MG63 (cell line): ENCODE measurements at regions not wholly inside any gene's neighbourhood (a gene's known extent, or its start where the extent isn't known, plus 50 kb on each side); places are given as distances from the start of the nearest gene placed in this dataset.
A peak's percentile ranks its signal among the peaks of the same experiment; 100 is the strongest.
"Not testable (repeated sequence)": the region's sequence is repeated elsewhere in the genome, so short reads cannot be mapped to it uniquely, and the experiment has no call there.

Source experiments
- DNase-seq: peaks from one replicate; pipeline ENCODE4 v3.0.0-alpha.2; 2020
- H3K27me3 ChIP-seq: fragments of 250-450 bp; sonication (Bioruptor Pico); 2 replicates; pipeline ENCODE4 v1.5.1; 2020; ENCODE audit warnings: mild to moderate bottlenecking, moderate library complexity
- H3K36me3 ChIP-seq: fragments of 250-450 bp; sonication (Bioruptor Pico); 2 replicates; pipeline ENCODE4 v1.5.1; 2020; ENCODE audit warnings: mild to moderate bottlenecking, moderate library complexity
- H3K4me3 ChIP-seq: fragments of 250-450 bp; sonication (Bioruptor Pico); 2 replicates; pipeline ENCODE4 v1.5.1; 2020; ENCODE audit warnings: mild to moderate bottlenecking, moderate library complexity
- H3K9me3 ChIP-seq: fragments of 250-450 bp; sonication (Bioruptor Pico); 2 replicates; pipeline ENCODE4 v1.5.1; 2020; ENCODE audit warnings: mild to moderate bottlenecking, moderate library complexity

DNA sequence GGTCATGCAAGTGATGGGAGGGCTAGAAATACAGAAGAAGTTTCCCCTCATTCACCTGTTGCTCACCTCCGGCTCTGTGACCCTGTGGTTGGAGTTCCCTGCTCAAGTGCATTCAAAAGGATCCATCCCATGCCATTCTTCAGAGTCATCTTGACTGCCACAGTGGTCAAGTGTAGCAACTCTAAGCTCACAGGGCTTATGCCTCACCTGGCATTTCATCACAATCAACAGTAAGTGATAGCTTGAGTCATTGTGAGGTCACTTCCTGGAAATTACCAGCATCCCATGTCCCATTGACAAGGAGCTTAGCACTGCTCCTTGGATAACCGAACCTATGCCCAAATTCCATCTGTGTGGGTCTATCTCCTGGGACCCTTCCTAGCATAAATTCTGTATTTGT is 55.6 kb downstream of the OR4C45 start:
- no peaks in the 10 kb centered on the region for H3K9me3 ChIP-seq
- H3K27me3 ChIP-seq, result no peaks in the 10 kb centered on the region
- H3K36me3 ChIP-seq, result no peaks in the 10 kb centered on the region
- no peak for DNase-seq
- H3K4me3 ChIP-seq, result no peak overlapping the region

DNA sequence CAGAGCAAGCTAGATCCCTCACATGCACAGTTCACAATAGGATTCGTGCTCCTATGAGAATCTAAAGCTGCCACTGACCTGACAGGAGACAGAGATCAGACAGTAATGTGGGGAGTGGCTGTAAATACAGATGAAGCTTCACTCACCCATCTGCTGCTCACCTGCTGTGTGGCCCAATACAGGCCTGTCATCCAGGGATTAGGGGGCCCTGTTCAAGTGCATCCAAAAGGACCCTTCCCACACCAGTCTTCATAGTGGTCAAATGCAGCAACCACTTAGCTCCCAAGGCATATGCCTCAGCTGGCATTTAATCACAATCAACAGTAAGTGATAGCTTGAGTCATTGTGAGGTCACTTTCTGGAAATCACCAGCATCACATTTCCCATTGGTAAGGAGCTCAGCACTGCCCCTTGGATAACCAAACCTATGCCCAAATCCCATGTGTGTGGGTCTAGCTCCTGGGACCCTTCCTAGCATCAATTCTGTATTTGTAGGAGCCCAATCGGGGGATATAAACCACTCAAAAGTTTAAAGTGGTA is 65.6 kb downstream of the OR4C45 start:
- no peaks in the 10 kb centered on the region for H3K9me3 ChIP-seq
- H3K27me3 ChIP-seq, result no peaks in the 10 kb centered on the region
- no peaks in the 10 kb centered on the region for H3K36me3 ChIP-seq
- H3K4me3 ChIP-seq, result no peak overlapping the region
- DNase-seq, result no peak

DNA sequence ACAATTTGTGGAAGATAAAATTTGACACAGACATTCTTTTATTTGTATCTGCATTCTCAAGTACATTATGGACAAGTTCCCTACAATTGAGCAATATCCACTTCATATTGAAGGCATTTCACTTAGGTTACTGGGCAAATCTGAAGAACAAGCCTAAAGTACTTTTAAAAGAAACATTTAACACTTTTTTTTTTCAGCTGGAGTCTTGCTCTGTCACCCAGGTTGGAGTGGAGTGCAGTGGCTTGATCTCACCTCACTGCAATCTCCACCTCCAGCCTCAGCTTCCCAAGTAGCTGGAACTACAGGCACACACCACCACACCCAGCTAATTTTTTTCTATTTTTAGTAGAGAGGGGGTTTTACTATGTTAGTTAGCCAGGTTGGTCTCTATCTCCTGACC is 70.2 kb downstream of the OR4C45 start:
- H3K9me3 ChIP-seq, result no peaks in the 10 kb centered on the region
- H3K4me3 ChIP-seq, result no peak overlapping the region
- H3K36me3 ChIP-seq, result no peaks in the 10 kb centered on the region
- no peak for DNase-seq
- no peaks in the 10 kb centered on the region for H3K27me3 ChIP-seq

DNA sequence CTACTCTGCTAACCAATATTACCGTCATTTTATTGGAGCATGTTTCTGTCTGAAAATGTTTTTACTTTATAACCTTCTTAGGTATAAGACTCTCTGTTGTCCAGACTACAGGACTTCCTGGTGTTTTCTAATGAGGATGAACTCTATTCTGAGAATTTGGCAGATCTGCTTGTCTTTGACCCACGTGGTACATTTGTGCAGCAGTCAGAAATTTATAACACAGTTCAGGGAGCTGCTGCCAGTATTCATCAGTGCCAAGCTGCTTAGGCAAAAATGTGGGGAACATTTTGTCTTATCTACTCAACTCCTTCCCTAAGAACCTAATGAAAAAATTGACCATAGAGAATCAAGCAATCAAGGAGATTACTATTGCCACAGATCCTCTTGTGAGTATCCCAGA is 108.0 kb downstream of the OR4C45 start:
- not testable (repeated sequence) for H3K36me3 ChIP-seq, DNase-seq, H3K9me3 ChIP-seq, H3K27me3 ChIP-seq, H3K4me3 ChIP-seq

DNA sequence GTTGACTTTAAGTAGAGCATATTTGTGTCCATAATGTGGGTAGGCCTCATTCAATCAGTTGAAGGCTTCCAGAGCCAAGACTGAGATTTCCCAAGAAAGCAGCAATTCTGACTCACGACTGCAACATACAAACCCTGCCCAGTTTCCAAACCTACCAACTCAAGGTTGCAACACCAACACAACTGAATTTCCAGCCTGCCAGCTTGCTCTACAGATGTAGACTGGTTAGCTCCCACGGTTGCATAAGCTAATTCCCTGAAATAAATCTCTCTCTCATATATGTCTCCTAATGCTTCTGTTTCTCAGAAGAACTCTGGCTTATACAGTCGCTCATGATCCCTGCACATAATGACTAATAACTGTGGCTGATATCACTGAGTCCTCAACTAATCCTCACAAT is 113.6 kb downstream of the OR4C45 start:
- H3K4me3 ChIP-seq, H3K36me3 ChIP-seq, H3K9me3 ChIP-seq, H3K27me3 ChIP-seq: not testable (repeated sequence)
- peak; percentile 2 for DNase-seq

DNA sequence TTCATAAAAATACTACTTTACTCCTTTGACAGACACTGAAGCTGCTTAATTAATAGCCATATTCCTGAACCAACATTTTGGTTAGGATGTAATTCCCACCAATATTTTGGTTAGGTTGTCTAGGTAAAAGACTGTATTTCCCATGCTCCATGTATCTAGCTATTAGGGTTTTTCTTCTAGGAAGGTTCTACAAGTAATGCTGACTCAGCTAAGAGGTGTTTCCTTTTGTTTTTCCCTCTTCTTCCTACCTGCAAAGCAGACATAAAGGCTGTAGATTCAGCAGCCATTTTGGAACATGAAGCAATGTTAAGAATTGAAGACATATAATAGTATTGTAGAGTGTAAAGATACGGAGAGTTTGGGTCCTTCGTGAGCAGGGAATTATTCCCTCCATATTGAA is 115.3 kb downstream of the OR4C45 start:
- H3K36me3 ChIP-seq, H3K4me3 ChIP-seq, H3K27me3 ChIP-seq, DNase-seq, H3K9me3 ChIP-seq: not testable (repeated sequence)

DNA sequence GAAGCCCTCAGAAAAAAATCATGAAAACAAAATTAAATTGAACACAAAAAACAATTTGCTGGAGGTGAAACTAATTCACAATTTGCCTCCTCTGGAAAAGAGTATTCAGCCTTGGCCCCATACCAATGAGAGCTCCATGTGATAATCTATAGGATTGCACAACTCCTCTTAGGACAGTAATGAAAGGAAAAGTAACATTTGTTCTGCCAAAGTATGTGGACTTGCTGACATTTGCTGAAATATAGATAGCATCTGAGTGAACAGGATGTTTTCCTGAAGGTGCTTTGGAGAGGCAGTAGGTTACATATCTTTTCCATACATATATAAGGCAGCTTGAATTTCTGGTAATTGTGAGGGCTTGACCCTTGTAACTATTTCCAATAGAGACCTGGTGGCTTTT is 122.8 kb downstream of the OR4C45 start:
- H3K36me3 ChIP-seq, result no peaks in the 10 kb centered on the region

DNA sequence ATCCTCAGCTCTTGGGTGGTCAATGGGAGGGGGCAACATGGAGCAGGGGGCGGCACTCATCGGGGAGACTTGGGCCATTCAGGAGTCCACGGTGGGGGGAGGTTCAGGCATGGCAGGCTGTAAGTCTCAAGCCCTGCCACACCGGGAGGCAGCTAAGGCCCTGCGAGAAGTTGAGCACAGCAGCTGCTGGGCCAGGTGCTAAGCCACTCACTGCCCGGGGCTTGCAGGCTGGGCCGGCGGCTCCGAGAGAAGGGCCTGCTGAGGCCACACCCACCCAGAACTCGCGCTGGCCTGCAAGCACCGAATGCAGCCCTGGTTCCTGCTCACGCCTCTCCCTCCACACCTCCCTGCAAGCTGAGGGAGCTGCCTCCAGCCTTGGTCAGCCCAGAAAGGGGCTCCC is 131.4 kb downstream of the OR4C45 start:
- no peaks in the 10 kb centered on the region for H3K9me3 ChIP-seq
- no peak for DNase-seq
- no peaks in the 10 kb centered on the region for H3K36me3 ChIP-seq
- H3K4me3 ChIP-seq, result no peak overlapping the region
- no peaks in the 10 kb centered on the region for H3K27me3 ChIP-seq

More for the DNA sequence above, 122.8 kb downstream of the OR4C45 start:
- Histone ChIP-seq H3K27me3 (no peaks in the 10 kb centered on the region), H3K4me3 (no peak overlapping the region), H3K9me3 (no peaks in the 10 kb centered on the region)
- DNase-seq, result no peak

DNA sequence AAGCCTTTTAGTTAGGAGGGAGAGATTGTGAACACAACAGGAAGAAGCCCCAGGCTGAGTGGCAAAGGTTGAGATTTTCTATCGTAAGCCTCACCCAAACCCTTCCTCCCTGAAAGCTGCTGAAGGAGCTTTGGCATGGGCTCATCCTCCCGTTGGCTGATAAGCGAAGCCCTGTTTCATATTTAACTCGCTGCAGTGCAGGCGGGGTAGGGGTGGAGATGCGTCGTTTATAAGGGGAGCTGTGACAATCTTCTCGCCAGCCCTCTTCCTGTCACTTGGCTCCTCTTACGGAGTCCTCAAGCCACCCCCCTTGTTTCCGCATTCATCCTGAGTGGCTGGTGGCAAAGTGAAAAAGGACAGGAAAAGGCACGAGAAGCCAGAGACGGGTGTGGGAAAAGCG is 137.0 kb downstream of the OR4C45 start:
- Histone ChIP-seq H3K9me3 (no peaks in the 10 kb centered on the region), H3K27me3 (no peaks in the 10 kb centered on the region), H3K36me3 (no peaks in the 10 kb centered on the region), H3K4me3 (no peak overlapping the region)
- no peak for DNase-seq

DNA sequence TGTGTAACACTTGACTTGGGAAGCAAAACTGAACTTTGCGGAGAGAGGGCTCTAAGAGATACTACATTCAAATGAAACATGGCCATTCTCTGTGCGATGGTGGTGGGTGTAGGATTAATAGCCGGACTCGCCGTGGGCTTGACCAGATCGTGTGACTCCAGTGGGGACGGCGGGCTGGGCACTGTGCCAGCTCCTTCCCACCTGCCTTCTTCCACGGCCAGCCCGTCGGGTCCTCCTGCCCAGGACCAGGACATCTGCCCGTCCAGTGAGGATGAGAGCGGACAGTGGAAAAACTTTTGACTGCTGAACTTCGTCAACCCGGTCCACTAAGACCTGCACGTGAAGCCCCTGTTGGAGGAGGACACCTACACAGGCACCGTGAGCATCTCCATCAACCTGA is 137.4 kb downstream of the OR4C45 start:
- no peak for DNase-seq
- no peaks in the 10 kb centered on the region for H3K36me3 ChIP-seq
- H3K4me3 ChIP-seq, result no peak overlapping the region
- H3K9me3 ChIP-seq, result no peaks in the 10 kb centered on the region
- H3K27me3 ChIP-seq, result no peaks in the 10 kb centered on the region

DNA sequence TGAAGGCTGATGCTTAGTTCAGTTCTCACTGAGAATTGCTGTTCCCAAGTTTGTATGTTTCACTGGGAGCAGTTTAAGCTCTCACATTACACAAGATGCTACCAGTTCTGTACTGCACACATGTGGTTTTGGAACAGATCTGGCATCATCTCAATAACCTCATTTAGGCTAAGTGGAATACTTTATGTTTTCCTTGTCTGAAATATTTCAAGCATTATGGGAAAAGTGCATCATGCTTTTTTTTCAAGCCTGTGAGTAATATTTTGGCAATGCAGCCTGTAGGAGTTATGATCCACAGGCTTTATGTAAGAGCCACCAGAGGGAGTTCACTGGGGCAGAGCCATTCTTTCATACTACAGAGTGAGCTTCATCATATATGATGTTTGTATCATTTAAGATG is 141.5 kb downstream of the OR4C45 start:
- H3K4me3 ChIP-seq, result no peak overlapping the region
- H3K9me3 ChIP-seq, result no peaks in the 10 kb centered on the region
- peak; percentile 8 for DNase-seq
- no peaks in the 10 kb centered on the region for H3K36me3 ChIP-seq
- no peaks in the 10 kb centered on the region for H3K27me3 ChIP-seq

DNA sequence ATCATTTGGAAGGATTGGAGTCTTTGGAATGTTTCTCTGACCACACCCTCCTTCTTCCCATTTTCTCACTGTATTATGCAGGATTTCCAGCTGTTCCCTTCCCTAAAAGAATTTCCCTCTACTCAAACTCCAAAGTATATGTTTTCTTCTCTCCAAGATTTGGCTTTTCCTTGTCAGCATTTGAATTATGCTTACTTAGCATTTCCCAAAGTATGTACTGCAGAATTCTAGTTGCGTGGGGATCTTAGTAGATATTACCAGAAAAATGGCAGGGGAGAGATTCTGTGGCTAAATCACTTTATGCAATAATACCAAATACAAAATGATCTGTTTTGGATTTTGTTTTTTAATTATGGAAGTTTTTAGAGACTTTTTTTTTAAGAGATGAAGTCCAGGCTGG is 142.3 kb downstream of the OR4C45 start:
- Histone ChIP-seq H3K9me3 (no peaks in the 10 kb centered on the region), H3K27me3 (no peaks in the 10 kb centered on the region), H3K36me3 (no peaks in the 10 kb centered on the region), H3K4me3 (no peak overlapping the region)
- no peak for DNase-seq

DNA sequence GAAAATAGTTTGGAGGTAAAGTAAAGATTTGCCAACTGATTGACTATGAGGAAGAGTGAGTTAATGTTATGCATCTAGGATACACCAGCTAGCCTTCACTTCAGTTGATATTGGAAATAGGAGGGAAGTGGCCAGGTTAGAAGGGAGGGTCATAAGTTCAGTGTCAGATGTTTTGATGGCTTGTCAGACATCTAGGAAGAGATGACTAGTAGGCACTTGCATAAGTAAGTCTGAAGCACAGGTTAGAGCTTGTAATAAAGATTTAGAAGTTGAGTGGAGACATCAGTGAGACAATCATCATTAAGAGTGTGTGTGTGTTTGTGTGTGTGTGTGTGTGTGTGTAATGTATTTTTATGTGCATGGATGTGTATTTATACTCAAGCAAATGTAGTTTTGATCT is 146.1 kb downstream of the OR4C45 start:
- no peaks in the 10 kb centered on the region for H3K36me3 ChIP-seq
- H3K27me3 ChIP-seq, result no peaks in the 10 kb centered on the region
- H3K4me3 ChIP-seq, result no peak overlapping the region
- no peak for DNase-seq
- no peaks in the 10 kb centered on the region for H3K9me3 ChIP-seq

DNA sequence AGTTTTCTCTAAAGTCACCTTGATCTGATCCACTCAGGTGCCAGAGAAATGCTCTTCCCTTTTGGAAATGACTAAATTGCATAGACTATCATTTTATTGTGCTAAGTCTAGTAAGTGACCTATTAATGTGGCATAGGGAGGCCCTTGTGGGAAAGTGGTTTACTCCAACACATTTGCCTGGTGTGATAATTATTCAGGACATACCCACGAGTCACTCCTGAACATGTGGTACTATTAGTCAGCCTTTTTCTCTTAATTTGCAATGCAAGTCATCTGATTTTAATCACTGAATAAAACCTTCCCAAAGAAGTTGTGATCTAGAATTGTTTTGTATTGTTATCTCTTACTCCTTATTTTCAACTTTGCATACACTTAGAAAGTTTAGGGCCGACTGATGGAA is 148.7 kb downstream of the OR4C45 start:
- Histone ChIP-seq H3K36me3 (no peaks in the 10 kb centered on the region), H3K27me3 (no peaks in the 10 kb centered on the region), H3K4me3 (no peak overlapping the region), H3K9me3 (no peaks in the 10 kb centered on the region)
- no peak for DNase-seq

DNA sequence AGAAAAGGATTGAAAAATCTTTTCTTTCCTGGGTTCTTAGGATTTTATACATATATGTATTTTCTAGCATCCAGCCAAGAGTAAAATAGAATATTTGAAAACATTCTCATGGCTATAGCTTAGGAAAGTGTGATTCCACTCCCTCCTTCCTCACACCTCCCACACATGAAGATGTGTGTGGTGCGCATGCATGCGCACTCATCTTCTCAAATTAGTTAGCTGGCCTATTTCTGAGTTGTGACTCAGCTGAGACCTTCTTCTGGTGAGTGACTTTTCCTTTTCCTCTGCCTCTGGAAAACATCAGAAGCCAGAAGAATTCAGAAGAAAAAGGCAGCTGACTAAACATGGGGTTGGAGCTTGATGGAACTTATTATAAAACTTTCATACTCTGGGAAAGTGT is 149.8 kb downstream of the OR4C45 start:
- no peak overlapping the region for H3K4me3 ChIP-seq
- no peaks in the 10 kb centered on the region for H3K27me3 ChIP-seq
- no peaks in the 10 kb centered on the region for H3K36me3 ChIP-seq
- no peak for DNase-seq
- H3K9me3 ChIP-seq, result no peaks in the 10 kb centered on the region

DNA sequence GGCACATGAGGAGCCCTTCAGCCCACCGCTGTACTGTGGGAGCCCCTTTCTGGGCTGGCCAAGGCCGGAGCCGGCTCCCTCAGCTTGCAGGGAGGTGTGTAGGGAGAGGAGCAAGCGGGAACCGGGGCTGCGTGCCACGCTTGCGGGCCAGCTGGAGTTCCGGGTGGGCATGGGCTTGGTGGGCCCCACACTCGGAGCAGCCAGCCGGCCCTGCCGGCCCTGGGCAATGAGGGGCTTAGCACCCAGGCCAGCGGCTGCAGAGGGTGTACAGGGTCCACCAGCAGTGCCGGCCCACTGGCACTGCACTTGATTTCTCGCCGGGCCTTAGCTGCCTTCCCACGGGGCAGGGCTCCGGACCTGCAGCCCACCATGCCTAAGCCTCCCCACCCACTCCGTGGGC is 150.5 kb downstream of the OR4C45 start:
- H3K4me3 ChIP-seq, H3K36me3 ChIP-seq, H3K27me3 ChIP-seq, DNase-seq, H3K9me3 ChIP-seq: not testable (repeated sequence)

DNA sequence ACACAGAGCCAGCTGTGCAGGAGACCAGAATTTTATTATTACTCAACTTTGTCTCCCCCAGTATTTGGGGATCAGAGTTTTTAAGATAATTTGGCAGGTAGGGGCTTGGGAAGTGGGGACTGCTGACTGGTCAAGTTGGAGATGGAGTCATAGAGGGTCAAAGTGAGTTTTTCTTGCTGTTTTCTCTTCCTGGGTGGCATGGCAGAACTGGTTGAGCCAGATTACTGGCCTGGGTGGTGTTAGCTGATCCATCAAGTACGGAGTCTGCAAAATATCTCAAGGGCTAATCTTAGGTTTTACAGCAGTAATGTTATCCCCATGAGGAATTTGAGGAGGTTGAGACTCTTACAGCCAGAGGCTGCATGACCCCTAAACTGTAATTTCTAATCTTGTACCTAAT is 153.5 kb downstream of the OR4C45 start:
- Histone ChIP-seq H3K36me3 (no peaks in the 10 kb centered on the region), H3K27me3 (no peaks in the 10 kb centered on the region), H3K4me3 (no peak overlapping the region), H3K9me3 (no peaks in the 10 kb centered on the region)
- no peak for DNase-seq

DNA sequence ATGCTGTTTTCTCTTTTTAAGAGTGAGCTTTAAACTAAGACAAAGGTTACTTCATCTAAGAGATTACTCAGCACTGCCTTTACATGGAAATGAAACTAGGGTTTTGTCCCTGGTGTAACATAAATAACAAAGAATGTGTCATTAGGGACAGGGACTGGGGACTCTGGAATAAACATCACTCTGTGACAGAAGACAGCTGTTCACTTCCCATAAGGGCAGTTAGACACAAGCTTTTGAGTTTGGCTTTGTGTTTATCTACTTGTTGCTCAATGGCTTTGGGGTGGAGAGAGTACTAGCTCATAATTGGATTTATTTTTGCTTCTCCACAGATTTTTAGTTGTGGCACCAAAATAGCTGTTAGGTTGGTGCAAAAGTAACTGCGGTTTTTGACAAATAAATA is 154.5 kb downstream of the OR4C45 start:
- no peak for DNase-seq
- H3K36me3 ChIP-seq, result no peaks in the 10 kb centered on the region
- no peaks in the 10 kb centered on the region for H3K9me3 ChIP-seq
- H3K27me3 ChIP-seq, result no peaks in the 10 kb centered on the region
- H3K4me3 ChIP-seq, result no peak overlapping the region

DNA sequence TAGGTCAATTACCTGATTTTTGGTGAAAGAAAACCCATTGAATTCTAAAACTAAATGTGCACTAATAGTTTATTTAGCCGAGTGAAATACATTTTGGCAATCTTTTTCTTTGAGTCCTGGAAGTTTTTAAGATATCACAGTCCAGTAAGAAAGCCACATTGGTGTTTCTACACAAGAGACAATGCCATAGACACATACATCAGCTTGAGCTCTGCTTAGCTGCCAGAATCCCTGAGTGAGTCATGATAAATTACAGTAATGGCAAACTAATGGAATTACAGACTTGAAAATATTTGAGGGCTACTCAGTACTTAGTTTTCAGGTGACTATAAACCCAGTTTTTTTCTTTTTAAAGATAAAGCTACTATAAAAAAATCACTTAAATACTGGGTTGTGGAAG is 155.4 kb downstream of the OR4C45 start:
- Histone ChIP-seq H3K27me3 (no peaks in the 10 kb centered on the region), H3K36me3 (no peaks in the 10 kb centered on the region), H3K9me3 (no peaks in the 10 kb centered on the region), H3K4me3 (no peak overlapping the region)
- no peak for DNase-seq
